ENCODE measurements at regions not wholly inside any gene's neighbourhood (a gene's known extent, or its start where the extent isn't known, plus 50 kb on each side); places are given as distances from the start of the nearest gene placed in this dataset.

- no peak for DNase-seq (ENCODE audit: low spot score)
These were observed 585.8 kb downstream of the BUD13 start for GRCh38 chr11:116187026-116187425.

GRCh38 chr11:116185551-116185950 lies 587.2 kb downstream of the BUD13 start:
- DNase-seq (ENCODE audit: low spot score), result no peak

- DNase-seq (ENCODE audit: low spot score), result no peak
These were observed 588.0 kb downstream of the BUD13 start for GRCh38 chr11:116184763-116185162.

- no peak for DNase-seq (ENCODE audit: low spot score)
These were observed 590.3 kb downstream of the BUD13 start for GRCh38 chr11:116182356-116182966.

- DNase-seq (ENCODE audit: low spot score), result no peak
These were observed 591.8 kb downstream of the BUD13 start for GRCh38 chr11:116180806-116181600.

- no peak for DNase-seq (ENCODE audit: low spot score)
These were observed 593.4 kb downstream of the BUD13 start for GRCh38 chr11:116179401-116179800.

- DNase-seq (ENCODE audit: low spot score), result no peak
These were observed 595.1 kb downstream of the BUD13 start for GRCh38 chr11:116177521-116178210.

GRCh38 chr11:116176484-116177005 lies 596.2 kb downstream of the BUD13 start:
- no peak for DNase-seq (ENCODE audit: low spot score)

- DNase-seq (ENCODE audit: low spot score), result peak; percentile 18
These were observed 597.1 kb downstream of the BUD13 start for GRCh38 chr11:116175707-116176106.

GRCh38 chr11:116173941-116174911 lies 598.6 kb downstream of the BUD13 start:
- DNase-seq (ENCODE audit: low spot score), result peak; percentile 12

GRCh38 chr11:116173506-116173905 lies 599.3 kb downstream of the BUD13 start:
- DNase-seq (ENCODE audit: low spot score), result no peak

GRCh38 chr11:116172851-116173250 lies 599.9 kb downstream of the BUD13 start:
- no peak for DNase-seq (ENCODE audit: low spot score)

- no peak for DNase-seq (ENCODE audit: low spot score)
These were observed 600.6 kb downstream of the BUD13 start for GRCh38 chr11:116172156-116172555.

- no peak for DNase-seq (ENCODE audit: low spot score)
These were observed 601.3 kb downstream of the BUD13 start for GRCh38 chr11:116171271-116172140.

GRCh38 chr11:116170526-116171120 lies 602.2 kb downstream of the BUD13 start:
- DNase-seq (ENCODE audit: low spot score), result no peak

GRCh38 chr11:116169776-116170175 lies 603.0 kb downstream of the BUD13 start:
- DNase-seq (ENCODE audit: low spot score), result no peak

GRCh38 chr11:116168459-116168787 lies 604.4 kb downstream of the BUD13 start:
- DNase-seq (ENCODE audit: low spot score), result no peak

GRCh38 chr11:116167706-116168458 lies 604.9 kb downstream of the BUD13 start:
- no peak for DNase-seq (ENCODE audit: low spot score)
